H1 (cell line): ENCODE measurements at regions not wholly inside any gene's neighbourhood (a gene's known extent, or its start where the extent isn't known, plus 50 kb on each side); places are given as distances from the start of the nearest gene placed in this dataset.

Experiments
- CTCF ChIA-PET: fragments of 300-600 bp; sonication (Branson Sonifier 250); formaldehyde crosslinking; loops from one replicate; lab custom pipeline; 2021; ENCODE audit not compliant: partially characterized antibody; lab: Charles Lee
- POLR2A ChIA-PET: fragments of 300-600 bp; sonication (Branson Sonifier 250); formaldehyde crosslinking; loops from one replicate; lab custom pipeline; 2021; ENCODE audit warnings: inconsistent platforms; ENCODE audit not compliant: partially characterized antibody; lab: Charles Lee
- DNase-seq, 2 experiments: peaks; one replicate each; pipeline versions ENCODE4 v3.0.0 to v3.0.0-alpha.2; 2010 to 2022; ENCODE audit warnings: low spot score in 2 of 2, low read depth in 1 of 2, mixed read lengths in 1 of 2
- FAIRE-seq: peaks from 2 replicates; lab custom pipeline; 2011; peaks lifted over from hg19 to GRCh38; lab: Jason Lieb, UNC
- H2AFZ ChIP-seq: 2 replicates; pipeline ENCODE4 v1.8.1; 2012; ENCODE audit warnings: low read length, inconsistent platforms
- H2AK5ac ChIP-seq: 2 replicates; pipeline ENCODE4 v1.6.1; 2013; ENCODE audit warnings: low read depth, low read length
- H2BK120ac ChIP-seq: replicated peaks from 2 replicates; pipeline ENCODE3; 2013; ENCODE audit warnings: low read depth, low read length, inconsistent platforms
- H2BK12ac ChIP-seq: 2 replicates; pipeline ENCODE4 v1.6.1; 2013; ENCODE audit warnings: low read depth, low read length
- H2BK15ac ChIP-seq: 2 replicates; pipeline ENCODE4 v1.6.1; 2013; ENCODE audit warnings: low read length
- H2BK20ac ChIP-seq: 2 replicates; pipeline ENCODE4 v1.6.1; 2013; ENCODE audit warnings: low read length
- H2BK5ac ChIP-seq: 2 replicates; pipeline ENCODE4 v1.6.1; 2013; ENCODE audit warnings: low read depth, low read length
- H3K14ac ChIP-seq: 2 replicates; pipeline ENCODE4 v1.6.1; 2013; ENCODE audit warnings: inconsistent platforms; ENCODE audit not compliant: insufficient read length
- H3K18ac ChIP-seq: 2 replicates; pipeline ENCODE4 v1.6.1; 2013; ENCODE audit warnings: low read length; ENCODE audit errors: extremely low read depth
- H3K23ac ChIP-seq: 2 replicates; pipeline ENCODE4 v1.6.1; 2013; ENCODE audit warnings: inconsistent platforms; ENCODE audit not compliant: insufficient read length
- H3K23me2 ChIP-seq: 2 replicates; pipeline ENCODE4 v1.6.1; 2013; ENCODE audit warnings: low read depth, low read length
- H3K27ac ChIP-seq: 2 replicates; pipeline ENCODE4 v1.6.1; 2011; ENCODE audit warnings: low read depth, low read length, inconsistent platforms
- H3K27me3 ChIP-seq, 4 experiments: replicated peaks in 1 of 4; 1 replicate in 1 of 4; 2 replicates in 3 of 4; pipeline versions ENCODE4 v1.6.1 to v1.8.1; 2011 to 2013; ENCODE audit warnings: low read length in 3 of 4, mild to moderate bottlenecking in 3 of 4, inconsistent platforms in 2 of 4, mixed read lengths in 2 of 4, moderate library complexity in 1 of 4; ENCODE audit not compliant: control insufficient read depth in 3 of 4, insufficient read depth in 3 of 4; ENCODE audit errors: extremely low read depth in 1 of 4
- H3K36me3 ChIP-seq, 4 experiments: 2 replicates each; pipeline versions ENCODE4 v1.6.1 to v1.8.1; 2011 to 2013; ENCODE audit warnings: mild to moderate bottlenecking in 4 of 4, low read length in 3 of 4, moderate library complexity in 2 of 4, control low read depth in 1 of 4, inconsistent platforms in 1 of 4; ENCODE audit not compliant: insufficient read depth in 4 of 4, control insufficient read depth in 2 of 4
- H3K4ac ChIP-seq: replicated peaks from 2 replicates; pipeline ENCODE3; 2013; ENCODE audit warnings: low read length, low read depth, mixed read lengths, inconsistent platforms; ENCODE audit not compliant: insufficient read length
- H3K4me1 ChIP-seq, 4 experiments: replicated peaks in 1 of 4; 1 replicate in 1 of 4; 2 replicates in 3 of 4; pipeline versions ENCODE4 v1.6.1 to v1.8.1; 2011 to 2013; ENCODE audit warnings: low read length in 3 of 4, inconsistent platforms in 2 of 4, mixed read lengths in 1 of 4; ENCODE audit not compliant: insufficient read depth in 4 of 4, control insufficient read depth in 3 of 4
- H3K4me2 ChIP-seq, 2 experiments: 2 replicates each; pipeline versions ENCODE4 v1.6.1 to v1.8.1; 2011 to 2013; ENCODE audit warnings: low read depth in 2 of 2, low read length in 2 of 2, control low read depth in 1 of 2, inconsistent platforms in 1 of 2, mild to moderate bottlenecking in 1 of 2; ENCODE audit not compliant: insufficient read depth in 1 of 2
- H3K4me3 ChIP-seq, 4 experiments: fragments of 200-600, 300-600 bp in 1 of 4; sonication (generic), shearing (Covaris generic), sonication (Bioruptor Twin) in 1 of 4; 2 replicates each; pipeline versions ENCODE4 v1.5.1 to v1.8.1; 2011 to 2016; ENCODE audit warnings: low read length in 4 of 4, low read depth in 3 of 4, control low read depth in 2 of 4, inconsistent platforms in 2 of 4, mild to moderate bottlenecking in 2 of 4, mixed read lengths in 1 of 4, moderate library complexity in 1 of 4; ENCODE audit not compliant: insufficient read depth in 2 of 4; ENCODE audit errors: extremely low read depth in 1 of 4
- H3K56ac ChIP-seq: replicated peaks from 2 replicates; pipeline ENCODE3; 2013; ENCODE audit warnings: low read depth, mild to moderate bottlenecking, mixed read lengths, low read length, inconsistent platforms; ENCODE audit not compliant: insufficient read length
- H3K79me1 ChIP-seq: 2 replicates; pipeline ENCODE4 v1.6.1; 2013; ENCODE audit warnings: low read depth, low read length, control low read depth
- H3K79me2 ChIP-seq, 2 experiments: 2 replicates each; pipeline versions ENCODE4 v1.6.1 to v1.8.1; 2012 to 2013; ENCODE audit warnings: low read length in 2 of 2, mild to moderate bottlenecking in 2 of 2, inconsistent platforms in 1 of 2; ENCODE audit not compliant: insufficient read depth in 2 of 2, control insufficient read depth in 1 of 2
- H3K9ac ChIP-seq, 4 experiments: replicated peaks in 1 of 4; 1 replicate in 1 of 4; 2 replicates in 3 of 4; pipeline versions ENCODE4 v1.6.1 to v1.8.1; 2011 to 2013; ENCODE audit warnings: low read depth in 3 of 4, low read length in 3 of 4, control low read depth in 2 of 4, mild to moderate bottlenecking in 2 of 4, moderate library complexity in 2 of 4, inconsistent platforms in 1 of 4; ENCODE audit errors: extremely low read depth in 1 of 4
- H3K9me3 ChIP-seq, 2 experiments: 2 replicates each; pipeline versions ENCODE4 v1.6.1 to v1.8.1; 2012 to 2013; ENCODE audit warnings: mild to moderate bottlenecking in 2 of 2, moderate library complexity in 2 of 2, control low read depth in 1 of 2, inconsistent platforms in 1 of 2, low read depth in 1 of 2, low read length in 1 of 2, mixed read lengths in 1 of 2; ENCODE audit not compliant: insufficient read depth in 2 of 2
- H4K20me1 ChIP-seq, 2 experiments: replicated peaks in 1 of 2; 2 replicates each; pipeline versions ENCODE3 to v1.8.1; 2011 to 2013; ENCODE audit warnings: inconsistent platforms in 2 of 2, low read length in 2 of 2, mild to moderate bottlenecking in 1 of 2; ENCODE audit not compliant: insufficient read depth in 2 of 2, control insufficient read depth in 1 of 2
- H4K5ac ChIP-seq: 2 replicates; pipeline ENCODE4 v1.6.1; 2013; ENCODE audit warnings: low read length, low read depth, mixed read lengths, inconsistent platforms; ENCODE audit not compliant: insufficient read length
- H4K8ac ChIP-seq: 2 replicates; pipeline ENCODE4 v1.8.0; 2013; ENCODE audit warnings: mild to moderate bottlenecking, moderate library complexity, low read length, inconsistent platforms; ENCODE audit not compliant: insufficient read depth; ENCODE audit errors: extremely low read depth
- H4K91ac ChIP-seq: replicated peaks from 2 replicates; pipeline ENCODE3; 2013; ENCODE audit warnings: low read length, mixed read lengths, inconsistent platforms; ENCODE audit not compliant: insufficient read length
- BACH1 ChIP-seq: IDR thresholded peaks from 2 replicates; pipeline ENCODE4 v1.6.1; 2012; ENCODE audit warnings: low read length, improper control_type of control experiment
- E2F6 ChIP-seq: IDR thresholded peaks from 2 replicates; pipeline ENCODE4 v1.6.1; 2012; ENCODE audit warnings: inconsistent platforms
- RAD21 ChIP-seq, 2 experiments: IDR thresholded peaks in 1 of 2; conservative IDR thresholded peaks in 1 of 2; 2 replicates each; pipeline ENCODE4 v1.6.1; 2011; ENCODE audit warnings: low read depth in 2 of 2, low read length in 2 of 2, improper control_type of control experiment in 1 of 2, inconsistent platforms in 1 of 2, mild to moderate bottlenecking in 1 of 2, moderate library complexity in 1 of 2
- WGBS, 2 experiments: shearing (Covaris generic) in 1 of 2; methylation state at CpG; one replicate each; pipeline versions ENCODE4 v1.1.6 to v1.1.7; 2013 to 2015; ENCODE audit warnings: low lambda C conversion rate in 2 of 2, mixed read lengths in 2 of 2, inconsistent platforms in 1 of 2, low coverage in 1 of 2, missing lambda C conversion rate in 1 of 2; ENCODE audit not compliant: insufficient replicate concordance in 2 of 2, insufficient coverage in 1 of 2, insufficient read length in 1 of 2; ENCODE audit errors: extremely low coverage in 1 of 2, missing lambda C conversion rate in 1 of 2; 5-methylcytosine and 5-hydroxymethylcytosine counted together

- no peak overlapping the region for H3K27ac ChIP-seq
- H3K9ac ChIP-seq: no peak overlapping the region
- H2BK12ac ChIP-seq: no peak overlapping the region
- no peak for DNase-seq
- H3K27me3 ChIP-seq: no peaks in the 10 kb centered on the region
- H2AK5ac ChIP-seq: no peak overlapping the region
- no peak overlapping the region for H3K23ac ChIP-seq
- H3K23me2 ChIP-seq: no peaks in the 10 kb centered on the region
- H2BK20ac ChIP-seq: no peak overlapping the region
- H4K20me1 ChIP-seq: no peaks in the 10 kb centered on the region
- no peak for FAIRE-seq
- no peak overlapping the region for H3K4me2 ChIP-seq
- H3K18ac ChIP-seq: no peak overlapping the region
- H2BK120ac ChIP-seq: no peak overlapping the region
- no peak overlapping the region for H3K4me3 ChIP-seq
- H3K36me3 ChIP-seq: no peaks in the 10 kb centered on the region
- TF ChIP-seq E2F6 (no peak), BACH1 (no peak), RAD21 (IDR thresholded peaks at IDR 0.05 in 1 of 2, conservative IDR thresholded peaks at IDR 0.05 in 1 of 2; ENCODE audit: low read depth in 2 of 2, low read length in 2 of 2) (no peak)
- H4K91ac ChIP-seq: no peak overlapping the region
- H3K9me3 ChIP-seq: peaks cover 0 to 4% of the 10 kb centered on the region in 2 experiments; a peak in 1 of 4 replicates
- CTCF ChIA-PET: no interaction called here
- no peak overlapping the region for H3K4ac ChIP-seq
- H4K8ac ChIP-seq: no peak overlapping the region
- peaks cover 0 to 5% (median 0%) of the 10 kb centered on the region in 4 experiments; a peak in 1 of 7 replicates for H3K4me1 ChIP-seq
- POLR2A ChIA-PET: no interaction called here
- 80% methylated on average over 3 of the region's 3 CpGs; no CpG with 5 or more reads in 1 of the 2 experiments for WGBS, 2 experiments
- no peak overlapping the region for H4K5ac ChIP-seq
- H2AFZ ChIP-seq: no peak overlapping the region
- no peak overlapping the region for H2BK15ac ChIP-seq
- no peak overlapping the region for H2BK5ac ChIP-seq
- H3K79me2 ChIP-seq: no peaks in the 10 kb centered on the region
- no peaks in the 10 kb centered on the region for H3K79me1 ChIP-seq
- H3K56ac ChIP-seq: no peak overlapping the region
- no peak overlapping the region for H3K14ac ChIP-seq
These were observed 707.9 kb downstream of the RFPL4B start for GRCh38 chr6:113055061-113055460.
